Testis (tissue), 2 donors: ENCODE measurements at regions not wholly inside any gene's neighbourhood (a gene's known extent, or its start where the extent isn't known, plus 50 kb on each side); places are given as distances from the start of the nearest gene placed in this dataset.

Source experiments
- DNase-seq: peaks from one replicate; pipeline ENCODE4 v3.0.0-alpha.2; 2019
- H3K27ac ChIP-seq, 2 donors: fragments of 200-600 bp; sonication (generic); one replicate each; pipeline ENCODE4 v1.5.1; 2019
- H3K27me3 ChIP-seq: fragments of 200-600 bp; sonication (generic); one replicate; pipeline ENCODE4 v1.5.1; 2019
- H3K36me3 ChIP-seq: fragments of 200-600 bp; sonication (generic); one replicate; pipeline ENCODE4 v1.5.1; 2017; ENCODE audit warnings: low read depth; ENCODE audit errors: missing control alignments
- H3K4me1 ChIP-seq: fragments of 200-600 bp; sonication (generic); one replicate; pipeline ENCODE4 v1.5.1; 2019
- H3K4me3 ChIP-seq, 2 donors: fragments of 200-600 bp; sonication (generic); one replicate each; pipeline ENCODE4 v1.5.1; 2017 to 2019
- H3K9me3 ChIP-seq: fragments of 200-600 bp; sonication (generic); one replicate; pipeline ENCODE4 v1.5.1; 2017
- CTCF ChIP-seq, 3 experiments: fragments of 450-650 bp in 2 of 3; fragments of 200-600 bp in 1 of 3; sonication (generic) in 1 of 3; IDR thresholded peaks; one replicate each; pipeline ENCODE4 v1.5.1; 2016 to 2019; ENCODE audit warnings: antibody characterized with exemption in 3 of 3, mild to moderate bottlenecking in 2 of 3, moderate library complexity in 1 of 3
- POLR2A ChIP-seq: fragments of 450-650 bp; IDR thresholded peaks from one replicate; pipeline ENCODE4 v1.6.1; 2017; ENCODE audit warnings: antibody characterized with exemption, mild to moderate bottlenecking, moderate library complexity
- WGBS, 2 donors: methylation state at CpG; one replicate each; pipeline ENCODE4 v1.1.5; 2018; 5-methylcytosine and 5-hydroxymethylcytosine counted together
- intact Hi-C: fragments of 100-400 bp; cut with DNase I; formaldehyde crosslinking; loops from one replicate; pipeline ENCODE4 v1.15.1; 2023; ENCODE audit warnings: low total_unique reads

GRCh38 chr20:57831993-57832585, 122.3 kb upstream of the PMEPA1 start:
- 84 to 88% methylated on average over 7 to 8 of the region's 8 CpGs for WGBS, 2 donors
- Histone ChIP-seq H3K27me3 (no peaks in the 10 kb centered on the region), H3K27ac (no peak overlapping the region), H3K9me3 (no peaks in the 10 kb centered on the region), H3K4me3 (no peak overlapping the region), H3K4me1 (no peaks in the 10 kb centered on the region), H3K36me3 (no peaks in the 10 kb centered on the region)
- no peak for DNase-seq
- intact Hi-C loops: no loop called here
- TF ChIP-seq POLR2A (no peak), CTCF (IDR thresholded peaks at IDR 0.05) (no peak)

- no peaks in the 10 kb centered on the region for H3K27me3 ChIP-seq
- no peak for TF ChIP-seq POLR2A
- no peak for TF ChIP-seq CTCF (IDR thresholded peaks at IDR 0.05)
- intact Hi-C loops: no loop called here
- DNase-seq: no peak
- H3K9me3 ChIP-seq: no peaks in the 10 kb centered on the region
- 79 to 86% methylated on average over 9 of the region's 9 CpGs for WGBS, 2 donors
- H3K4me3 ChIP-seq: no peak overlapping the region
- no peaks in the 10 kb centered on the region for H3K4me1 ChIP-seq
- H3K27ac ChIP-seq: no peak overlapping the region
- no peaks in the 10 kb centered on the region for H3K36me3 ChIP-seq
Observed at GRCh38 chr20:57831326-57831992, 121.6 kb upstream of the PMEPA1 start.

GRCh38 chr20:57830515-57830895, 120.7 kb upstream of the PMEPA1 start:
- 94 to 95% methylated on average over 8 to 12 of the region's 12 CpGs for WGBS, 2 donors
- Histone ChIP-seq H3K9me3 (no peaks in the 10 kb centered on the region), H3K27ac (no peak overlapping the region), H3K4me1 (no peaks in the 10 kb centered on the region), H3K4me3 (no peak overlapping the region), H3K27me3 (no peaks in the 10 kb centered on the region), H3K36me3 (no peaks in the 10 kb centered on the region)
- intact Hi-C loops: no loop called here
- no peak for DNase-seq
- TF ChIP-seq POLR2A (no peak), CTCF (IDR thresholded peaks at IDR 0.05) (no peak)

GRCh38 chr20:57829805-57830514, 120.1 kb upstream of the PMEPA1 start:
- Histone ChIP-seq H3K4me1 (no peaks in the 10 kb centered on the region), H3K27ac (no peak overlapping the region), H3K4me3 (no peak overlapping the region), H3K36me3 (no peaks in the 10 kb centered on the region), H3K27me3 (no peaks in the 10 kb centered on the region), H3K9me3 (no peaks in the 10 kb centered on the region)
- no peak for DNase-seq
- TF ChIP-seq POLR2A (no peak), CTCF (IDR thresholded peaks at IDR 0.05) (no peak)
- intact Hi-C loops: no loop called here
- WGBS, 2 donors: 91 to 93% methylated on average over 5 to 9 of the region's 9 CpGs
